Right atrium auricular region (tissue), 2 donors: ENCODE measurements at regions not wholly inside any gene's neighbourhood (a gene's known extent, or its start where the extent isn't known, plus 50 kb on each side); places are given as distances from the start of the nearest gene placed in this dataset.
"Not testable (repeated sequence)": the region's sequence is repeated elsewhere in the genome, so short reads cannot be mapped to it uniquely, and the experiment has no call there.

Source experiments
- DNase-seq: peaks from one replicate; pipeline ENCODE4 v3.0.0-alpha.2; 2019; ENCODE audit warnings: low spot score
- H3K27ac ChIP-seq, 2 donors: fragments of 200-600 bp; sonication (generic); 1 replicate in 1 of 2; 2 replicates in 1 of 2; pipeline ENCODE4 v1.5.1; 2016 to 2019
- H3K27me3 ChIP-seq, 2 donors: fragments of 200-600 bp; sonication (generic); one replicate each; pipeline versions ENCODE4 v1.5.1 to v1.6.0; 2017 to 2019
- H3K36me3 ChIP-seq: fragments of 200-600 bp; sonication (generic); one replicate; pipeline ENCODE4 v1.5.1; 2016
- H3K4me1 ChIP-seq, 2 donors: fragments of 200-600 bp; sonication (generic); one replicate each; pipeline versions ENCODE4 v1.5.1 to v1.6.0; 2017 to 2019
- H3K4me3 ChIP-seq, 2 donors: fragments of 200-600 bp; sonication (generic); 1 replicate in 1 of 2; 2 replicates in 1 of 2; pipeline ENCODE4 v1.5.1; 2017 to 2019; ENCODE audit warnings: mild to moderate bottlenecking in 1 of 2, moderate library complexity in 1 of 2
- H3K9me3 ChIP-seq, 2 donors: fragments of 200-600 bp; sonication (generic); one replicate each; pipeline ENCODE4 v1.5.1; 2019
- TF ChIP-seq, protein P1 (sequence below), 2 donors: fragments of 200-600 bp; sonication (generic); IDR thresholded peaks; one replicate each; pipeline ENCODE4 v1.5.1; 2019; ENCODE audit warnings: antibody characterized with exemption in 2 of 2

DNA sequence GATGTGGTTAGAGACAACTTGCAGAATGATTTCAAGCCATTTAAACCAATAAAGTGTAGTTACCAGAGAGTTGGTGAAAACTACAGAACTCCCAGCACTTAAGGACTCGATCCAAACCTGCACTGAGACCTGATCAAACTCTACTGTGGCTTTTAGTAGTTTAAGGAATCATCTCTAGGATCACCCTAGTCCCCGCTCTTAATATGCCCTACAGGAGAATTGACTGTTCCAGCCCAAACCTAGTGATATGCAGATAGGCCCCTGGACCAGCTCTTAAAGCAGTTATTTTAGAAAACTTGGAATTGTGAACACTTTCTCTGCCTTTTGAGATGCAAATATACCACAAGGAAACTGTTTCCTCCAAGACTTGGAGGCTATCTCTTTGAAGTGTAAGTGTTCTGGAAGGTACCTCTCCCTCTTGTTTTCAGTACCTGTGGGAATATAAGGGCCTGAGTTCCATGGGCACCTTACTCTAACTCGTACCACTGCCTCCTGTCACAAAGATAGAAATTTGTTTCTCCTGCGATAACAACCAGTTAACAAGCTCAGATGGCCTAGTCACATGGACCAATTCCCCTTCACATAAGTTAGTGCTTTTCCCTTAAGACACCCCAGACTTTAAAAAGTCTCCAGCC, 1367.2 kb upstream of the SLC39A10 start:
- no peak for DNase-seq
- no peaks in the 10 kb centered on the region for H3K36me3 ChIP-seq
- TF ChIP-seq, protein P1, sequence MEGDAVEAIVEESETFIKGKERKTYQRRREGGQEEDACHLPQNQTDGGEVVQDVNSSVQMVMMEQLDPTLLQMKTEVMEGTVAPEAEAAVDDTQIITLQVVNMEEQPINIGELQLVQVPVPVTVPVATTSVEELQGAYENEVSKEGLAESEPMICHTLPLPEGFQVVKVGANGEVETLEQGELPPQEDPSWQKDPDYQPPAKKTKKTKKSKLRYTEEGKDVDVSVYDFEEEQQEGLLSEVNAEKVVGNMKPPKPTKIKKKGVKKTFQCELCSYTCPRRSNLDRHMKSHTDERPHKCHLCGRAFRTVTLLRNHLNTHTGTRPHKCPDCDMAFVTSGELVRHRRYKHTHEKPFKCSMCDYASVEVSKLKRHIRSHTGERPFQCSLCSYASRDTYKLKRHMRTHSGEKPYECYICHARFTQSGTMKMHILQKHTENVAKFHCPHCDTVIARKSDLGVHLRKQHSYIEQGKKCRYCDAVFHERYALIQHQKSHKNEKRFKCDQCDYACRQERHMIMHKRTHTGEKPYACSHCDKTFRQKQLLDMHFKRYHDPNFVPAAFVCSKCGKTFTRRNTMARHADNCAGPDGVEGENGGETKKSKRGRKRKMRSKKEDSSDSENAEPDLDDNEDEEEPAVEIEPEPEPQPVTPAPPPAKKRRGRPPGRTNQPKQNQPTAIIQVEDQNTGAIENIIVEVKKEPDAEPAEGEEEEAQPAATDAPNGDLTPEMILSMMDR (IDR thresholded peaks at IDR 0.05), result no peak
- no peak overlapping the region for H3K27ac ChIP-seq
- H3K9me3 ChIP-seq, result no peaks in the 10 kb centered on the region
- H3K4me1 ChIP-seq, result no peaks in the 10 kb centered on the region
- H3K4me3 ChIP-seq, result no peak overlapping the region
- H3K27me3 ChIP-seq, result no peaks in the 10 kb centered on the region

DNA sequence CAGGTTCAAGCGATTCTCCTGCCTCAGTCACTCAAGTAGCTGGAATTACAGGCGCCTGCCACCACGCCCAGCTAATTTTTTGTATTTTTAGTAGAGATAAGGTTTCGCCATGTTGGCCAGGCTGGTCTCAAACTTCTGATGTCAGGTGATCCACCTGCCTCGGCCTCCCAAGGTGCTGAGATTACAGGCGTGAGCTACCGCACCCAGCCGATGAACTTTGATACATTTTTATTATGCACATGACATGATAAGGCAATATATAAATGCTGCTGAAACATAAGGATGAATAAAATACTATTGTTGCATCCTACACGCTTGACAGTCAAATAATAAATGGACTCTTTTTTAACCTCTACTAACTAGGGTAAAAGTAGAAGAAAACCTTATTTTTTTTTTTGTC, 1380.4 kb upstream of the SLC39A10 start:
- not testable (repeated sequence) for DNase-seq, H3K4me1 ChIP-seq, H3K36me3 ChIP-seq, H3K27ac ChIP-seq, H3K9me3 ChIP-seq, H3K4me3 ChIP-seq, H3K27me3 ChIP-seq

DNA sequence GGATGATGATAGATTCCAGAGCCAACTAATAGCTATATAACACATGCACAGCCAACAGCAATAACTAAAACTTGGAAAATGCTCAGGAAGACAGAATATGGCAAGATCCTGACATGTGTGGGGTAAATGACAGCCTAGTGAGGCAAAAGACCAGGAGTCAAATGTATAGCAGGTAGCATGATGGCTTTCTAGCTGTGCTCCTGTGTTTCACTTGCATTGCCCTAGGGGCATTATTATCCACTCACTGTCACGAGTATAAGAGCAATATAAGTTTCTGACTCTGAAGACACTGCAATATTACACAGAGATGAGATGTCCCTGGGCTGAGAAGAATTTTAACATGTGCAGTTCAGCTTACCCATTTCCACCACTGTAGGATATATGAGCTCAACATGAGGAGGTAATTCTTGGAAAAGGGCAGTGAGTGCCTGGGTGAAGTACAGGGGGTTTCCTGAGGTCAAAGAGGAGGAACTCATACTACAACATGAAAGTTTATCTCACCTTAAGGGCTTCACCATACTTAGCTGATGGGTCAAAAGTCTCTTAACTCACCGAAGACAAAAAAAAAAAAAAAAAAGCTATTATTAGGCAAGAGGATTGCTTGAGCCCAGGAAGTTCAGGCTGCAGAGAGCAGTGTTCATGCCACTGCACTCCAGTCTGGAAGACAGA, 1385.6 kb upstream of the SLC39A10 start:
- no peak overlapping the region for H3K4me3 ChIP-seq
- DNase-seq, result no peak
- no peaks in the 10 kb centered on the region for H3K36me3 ChIP-seq
- no peak overlapping the region for H3K27ac ChIP-seq
- H3K27me3 ChIP-seq, result no peaks in the 10 kb centered on the region
- TF ChIP-seq, protein P1 (IDR thresholded peaks at IDR 0.05), result no peak
- no peaks in the 10 kb centered on the region for H3K4me1 ChIP-seq
- H3K9me3 ChIP-seq, result no peaks in the 10 kb centered on the region

DNA sequence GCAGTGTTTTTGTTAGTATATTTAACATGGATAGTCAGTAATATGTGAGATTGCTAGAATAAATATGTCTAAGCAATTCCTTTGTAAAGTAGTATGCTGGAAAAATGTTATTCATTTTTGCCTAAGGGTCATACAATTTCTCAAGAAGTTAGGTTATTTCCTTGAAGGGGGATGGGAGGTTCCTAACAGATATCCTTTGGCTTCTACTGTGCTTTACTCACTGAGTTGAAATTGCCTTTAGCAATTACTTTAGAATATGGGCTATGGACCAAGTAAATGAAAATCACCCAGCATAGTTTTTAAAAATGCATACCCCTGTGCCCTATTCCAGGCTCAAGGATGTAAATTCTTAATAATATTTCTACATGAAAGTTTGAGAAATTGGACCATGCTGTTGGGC, 1386.4 kb upstream of the SLC39A10 start:
- TF ChIP-seq, protein P1 (IDR thresholded peaks at IDR 0.05), result no peak
- Histone ChIP-seq H3K36me3 (no peaks in the 10 kb centered on the region), H3K4me3 (no peak overlapping the region), H3K9me3 (no peaks in the 10 kb centered on the region), H3K27me3 (no peaks in the 10 kb centered on the region), H3K4me1 (no peaks in the 10 kb centered on the region), H3K27ac (no peak overlapping the region)
- no peak for DNase-seq

DNA sequence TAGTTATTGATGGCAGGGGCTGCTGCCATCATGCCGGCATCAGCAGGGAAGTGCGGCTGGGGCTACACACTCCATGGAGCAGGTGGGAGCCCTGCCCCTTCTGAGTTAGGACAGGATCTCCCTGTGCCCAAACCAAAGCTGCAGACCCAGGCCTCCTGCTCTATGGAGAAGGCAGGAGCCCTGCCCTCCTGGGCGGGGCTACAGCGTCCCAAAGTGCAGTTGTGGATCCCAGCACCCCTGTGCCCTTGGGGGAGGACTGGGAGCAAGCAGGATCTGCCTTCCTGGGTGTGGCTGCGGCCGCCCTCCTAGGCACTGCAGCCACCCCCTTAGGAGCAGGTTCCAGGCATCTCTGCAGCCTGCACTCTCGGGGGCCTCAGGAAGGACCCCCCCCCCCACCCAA, 1392.4 kb upstream of the SLC39A10 start:
- no peak for DNase-seq
- H3K27ac ChIP-seq, result no peak overlapping the region
- H3K36me3 ChIP-seq, result no peaks in the 10 kb centered on the region
- no peaks in the 10 kb centered on the region for H3K9me3 ChIP-seq
- no peaks in the 10 kb centered on the region for H3K27me3 ChIP-seq
- H3K4me3 ChIP-seq, result no peak overlapping the region
- TF ChIP-seq, protein P1 (IDR thresholded peaks at IDR 0.05), result no peak
- no peaks in the 10 kb centered on the region for H3K4me1 ChIP-seq

DNA sequence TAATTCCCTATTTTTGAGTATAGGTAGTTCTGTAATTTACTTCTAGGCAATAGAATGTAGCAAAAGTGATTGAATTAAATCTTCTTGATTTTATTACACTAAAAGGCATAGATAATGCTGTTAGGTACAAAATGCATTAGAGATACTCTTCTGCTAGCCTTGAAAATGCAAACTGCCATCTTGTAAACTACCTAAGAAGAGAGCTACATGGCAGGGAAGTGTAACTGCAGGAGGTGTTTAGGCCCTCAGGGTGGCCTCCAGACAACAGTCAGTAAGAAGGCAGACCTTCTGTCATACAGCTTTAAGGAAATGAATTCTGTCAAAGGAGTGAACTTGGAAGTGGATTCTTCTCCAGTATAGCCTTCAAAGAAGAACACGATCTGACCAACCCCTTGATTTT, 1396.8 kb upstream of the SLC39A10 start:
- DNase-seq, result no peak
- no peaks in the 10 kb centered on the region for H3K4me1 ChIP-seq
- TF ChIP-seq, protein P1 (IDR thresholded peaks at IDR 0.05), result no peak

More for the DNA sequence above, 1396.8 kb upstream of the SLC39A10 start:
- H3K27me3 ChIP-seq, result no peaks in the 10 kb centered on the region
- H3K9me3 ChIP-seq, result no peaks in the 10 kb centered on the region
- H3K36me3 ChIP-seq, result no peaks in the 10 kb centered on the region
- H3K27ac ChIP-seq, result no peak overlapping the region
- no peak overlapping the region for H3K4me3 ChIP-seq
